ENCODE measurements at regions not wholly inside any gene's neighbourhood (a gene's known extent, or its start where the extent isn't known, plus 50 kb on each side); places are given as distances from the start of the nearest gene placed in this dataset.

DNA sequence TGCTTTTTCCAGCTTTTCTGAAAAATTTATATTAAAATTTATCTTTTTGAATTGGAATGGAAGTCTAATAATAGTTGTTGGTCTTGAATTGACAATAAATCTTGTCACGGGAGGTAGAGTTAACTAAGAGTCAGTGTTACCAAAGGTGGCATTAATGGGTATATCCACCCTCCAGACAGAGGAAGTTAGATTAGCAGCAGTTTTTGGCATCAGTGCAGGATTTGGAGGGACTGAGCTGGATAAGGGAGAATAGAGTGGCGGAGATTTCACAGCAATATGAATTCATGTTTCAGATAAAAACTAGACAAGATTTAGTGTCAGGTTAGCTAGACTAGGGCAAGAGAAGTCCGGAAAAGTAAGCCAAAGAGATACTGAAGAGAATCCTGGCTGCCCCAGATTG lies 201.3 kb upstream of the ZBTB20 start:
- TF ChIP-seq MAFK (conservative IDR thresholded peaks at IDR 0.05 in 1 of 2, IDR thresholded peaks at IDR 0.05 in 1 of 2; ENCODE audit: low read length in 2 of 2) (no peak), YY1 (IDR thresholded peaks at IDR 0.05; ENCODE audit: insufficient read depth, insufficient replicate concordance, low read depth, low read length) (no peak), EP300 (IDR thresholded peaks at IDR 0.05; ENCODE audit: low read depth in 2 of 2, low read length in 2 of 2) (no peak), EP300 (CRISPR knock-in tag; IDR thresholded peaks at IDR 0.05; ENCODE audit: borderline replicate concordance) (no peak), ZNF781 (CRISPR knock-in tag; IDR thresholded peaks at IDR 0.05; ENCODE audit: borderline replicate concordance, not compliant biosample characterization) (no peak), NFE2L2 (IDR thresholded peaks at IDR 0.05; ENCODE audit: low read length) (no peak), ZNF549 (CRISPR knock-in tag; IDR thresholded peaks at IDR 0.05) (no peak), NAIF1 (CRISPR knock-in tag; IDR thresholded peaks at IDR 0.05; ENCODE audit: borderline replicate concordance) (no peak), ZNF256 (CRISPR knock-in tag; conservative IDR thresholded peaks at IDR 0.05) (no peak)
- TF ChIP-seq, protein P1, sequence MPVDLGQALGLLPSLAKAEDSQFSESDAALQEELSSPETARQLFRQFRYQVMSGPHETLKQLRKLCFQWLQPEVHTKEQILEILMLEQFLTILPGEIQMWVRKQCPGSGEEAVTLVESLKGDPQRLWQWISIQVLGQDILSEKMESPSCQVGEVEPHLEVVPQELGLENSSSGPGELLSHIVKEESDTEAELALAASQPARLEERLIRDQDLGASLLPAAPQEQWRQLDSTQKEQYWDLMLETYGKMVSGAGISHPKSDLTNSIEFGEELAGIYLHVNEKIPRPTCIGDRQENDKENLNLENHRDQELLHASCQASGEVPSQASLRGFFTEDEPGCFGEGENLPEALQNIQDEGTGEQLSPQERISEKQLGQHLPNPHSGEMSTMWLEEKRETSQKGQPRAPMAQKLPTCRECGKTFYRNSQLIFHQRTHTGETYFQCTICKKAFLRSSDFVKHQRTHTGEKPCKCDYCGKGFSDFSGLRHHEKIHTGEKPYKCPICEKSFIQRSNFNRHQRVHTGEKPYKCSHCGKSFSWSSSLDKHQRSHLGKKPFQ (CRISPR knock-in tag; IDR thresholded peaks at IDR 0.05; ENCODE audit: insufficient replicate concordance) = no peak
- TF ChIP-seq, protein P2, sequence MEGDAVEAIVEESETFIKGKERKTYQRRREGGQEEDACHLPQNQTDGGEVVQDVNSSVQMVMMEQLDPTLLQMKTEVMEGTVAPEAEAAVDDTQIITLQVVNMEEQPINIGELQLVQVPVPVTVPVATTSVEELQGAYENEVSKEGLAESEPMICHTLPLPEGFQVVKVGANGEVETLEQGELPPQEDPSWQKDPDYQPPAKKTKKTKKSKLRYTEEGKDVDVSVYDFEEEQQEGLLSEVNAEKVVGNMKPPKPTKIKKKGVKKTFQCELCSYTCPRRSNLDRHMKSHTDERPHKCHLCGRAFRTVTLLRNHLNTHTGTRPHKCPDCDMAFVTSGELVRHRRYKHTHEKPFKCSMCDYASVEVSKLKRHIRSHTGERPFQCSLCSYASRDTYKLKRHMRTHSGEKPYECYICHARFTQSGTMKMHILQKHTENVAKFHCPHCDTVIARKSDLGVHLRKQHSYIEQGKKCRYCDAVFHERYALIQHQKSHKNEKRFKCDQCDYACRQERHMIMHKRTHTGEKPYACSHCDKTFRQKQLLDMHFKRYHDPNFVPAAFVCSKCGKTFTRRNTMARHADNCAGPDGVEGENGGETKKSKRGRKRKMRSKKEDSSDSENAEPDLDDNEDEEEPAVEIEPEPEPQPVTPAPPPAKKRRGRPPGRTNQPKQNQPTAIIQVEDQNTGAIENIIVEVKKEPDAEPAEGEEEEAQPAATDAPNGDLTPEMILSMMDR (CRISPR knock-in tag; IDR thresholded peaks at IDR 0.05) = no peak
- TF ChIP-seq, protein P3, sequence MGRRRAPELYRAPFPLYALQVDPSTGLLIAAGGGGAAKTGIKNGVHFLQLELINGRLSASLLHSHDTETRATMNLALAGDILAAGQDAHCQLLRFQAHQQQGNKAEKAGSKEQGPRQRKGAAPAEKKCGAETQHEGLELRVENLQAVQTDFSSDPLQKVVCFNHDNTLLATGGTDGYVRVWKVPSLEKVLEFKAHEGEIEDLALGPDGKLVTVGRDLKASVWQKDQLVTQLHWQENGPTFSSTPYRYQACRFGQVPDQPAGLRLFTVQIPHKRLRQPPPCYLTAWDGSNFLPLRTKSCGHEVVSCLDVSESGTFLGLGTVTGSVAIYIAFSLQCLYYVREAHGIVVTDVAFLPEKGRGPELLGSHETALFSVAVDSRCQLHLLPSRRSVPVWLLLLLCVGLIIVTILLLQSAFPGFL (CRISPR knock-in tag; IDR thresholded peaks at IDR 0.05) = no peak

Data from HepG2 (cell line).